H1 (cell line): ENCODE measurements at regions not wholly inside any gene's neighbourhood (a gene's known extent, or its start where the extent isn't known, plus 50 kb on each side); places are given as distances from the start of the nearest gene placed in this dataset.

ENCODE experiments used
- CTCF ChIA-PET: fragments of 300-600 bp; sonication (Branson Sonifier 250); formaldehyde crosslinking; loops from one replicate; lab custom pipeline; 2021; ENCODE audit not compliant: partially characterized antibody; lab: Charles Lee
- POLR2A ChIA-PET: fragments of 300-600 bp; sonication (Branson Sonifier 250); formaldehyde crosslinking; loops from one replicate; lab custom pipeline; 2021; ENCODE audit warnings: inconsistent platforms; ENCODE audit not compliant: partially characterized antibody; lab: Charles Lee
- DNase-seq, 2 experiments: peaks; one replicate each; pipeline versions ENCODE4 v3.0.0 to v3.0.0-alpha.2; 2010 to 2022; ENCODE audit warnings: low spot score in 2 of 2, low read depth in 1 of 2, mixed read lengths in 1 of 2
- FAIRE-seq: peaks from 2 replicates; lab custom pipeline; 2011; peaks lifted over from hg19 to GRCh38; lab: Jason Lieb, UNC
- H2AFZ ChIP-seq: 2 replicates; pipeline ENCODE4 v1.8.1; 2012; ENCODE audit warnings: low read length, inconsistent platforms
- H2AK5ac ChIP-seq: 2 replicates; pipeline ENCODE4 v1.6.1; 2013; ENCODE audit warnings: low read depth, low read length
- H2BK120ac ChIP-seq: replicated peaks from 2 replicates; pipeline ENCODE3; 2013; ENCODE audit warnings: low read depth, low read length, inconsistent platforms
- H2BK12ac ChIP-seq: 2 replicates; pipeline ENCODE4 v1.6.1; 2013; ENCODE audit warnings: low read depth, low read length
- H2BK15ac ChIP-seq: 2 replicates; pipeline ENCODE4 v1.6.1; 2013; ENCODE audit warnings: low read length
- H2BK20ac ChIP-seq: 2 replicates; pipeline ENCODE4 v1.6.1; 2013; ENCODE audit warnings: low read length
- H2BK5ac ChIP-seq: 2 replicates; pipeline ENCODE4 v1.6.1; 2013; ENCODE audit warnings: low read depth, low read length
- H3K14ac ChIP-seq: 2 replicates; pipeline ENCODE4 v1.6.1; 2013; ENCODE audit warnings: inconsistent platforms; ENCODE audit not compliant: insufficient read length
- H3K18ac ChIP-seq: 2 replicates; pipeline ENCODE4 v1.6.1; 2013; ENCODE audit warnings: low read length; ENCODE audit errors: extremely low read depth
- H3K23ac ChIP-seq: 2 replicates; pipeline ENCODE4 v1.6.1; 2013; ENCODE audit warnings: inconsistent platforms; ENCODE audit not compliant: insufficient read length
- H3K23me2 ChIP-seq: 2 replicates; pipeline ENCODE4 v1.6.1; 2013; ENCODE audit warnings: low read depth, low read length
- H3K27ac ChIP-seq: 2 replicates; pipeline ENCODE4 v1.6.1; 2011; ENCODE audit warnings: low read depth, low read length, inconsistent platforms
- H3K27me3 ChIP-seq, 4 experiments: replicated peaks in 1 of 4; 1 replicate in 1 of 4; 2 replicates in 3 of 4; pipeline versions ENCODE4 v1.6.1 to v1.8.1; 2011 to 2013; ENCODE audit warnings: low read length in 3 of 4, mild to moderate bottlenecking in 3 of 4, inconsistent platforms in 2 of 4, mixed read lengths in 2 of 4, moderate library complexity in 1 of 4; ENCODE audit not compliant: control insufficient read depth in 3 of 4, insufficient read depth in 3 of 4; ENCODE audit errors: extremely low read depth in 1 of 4
- H3K36me3 ChIP-seq, 4 experiments: 2 replicates each; pipeline versions ENCODE4 v1.6.1 to v1.8.1; 2011 to 2013; ENCODE audit warnings: mild to moderate bottlenecking in 4 of 4, low read length in 3 of 4, moderate library complexity in 2 of 4, control low read depth in 1 of 4, inconsistent platforms in 1 of 4; ENCODE audit not compliant: insufficient read depth in 4 of 4, control insufficient read depth in 2 of 4
- H3K4ac ChIP-seq: replicated peaks from 2 replicates; pipeline ENCODE3; 2013; ENCODE audit warnings: low read length, low read depth, mixed read lengths, inconsistent platforms; ENCODE audit not compliant: insufficient read length
- H3K4me1 ChIP-seq, 4 experiments: replicated peaks in 1 of 4; 1 replicate in 1 of 4; 2 replicates in 3 of 4; pipeline versions ENCODE4 v1.6.1 to v1.8.1; 2011 to 2013; ENCODE audit warnings: low read length in 3 of 4, inconsistent platforms in 2 of 4, mixed read lengths in 1 of 4; ENCODE audit not compliant: insufficient read depth in 4 of 4, control insufficient read depth in 3 of 4
- H3K4me2 ChIP-seq, 2 experiments: 2 replicates each; pipeline versions ENCODE4 v1.6.1 to v1.8.1; 2011 to 2013; ENCODE audit warnings: low read depth in 2 of 2, low read length in 2 of 2, control low read depth in 1 of 2, inconsistent platforms in 1 of 2, mild to moderate bottlenecking in 1 of 2; ENCODE audit not compliant: insufficient read depth in 1 of 2
- H3K4me3 ChIP-seq, 4 experiments: fragments of 200-600, 300-600 bp in 1 of 4; sonication (generic), shearing (Covaris generic), sonication (Bioruptor Twin) in 1 of 4; 2 replicates each; pipeline versions ENCODE4 v1.5.1 to v1.8.1; 2011 to 2016; ENCODE audit warnings: low read length in 4 of 4, low read depth in 3 of 4, control low read depth in 2 of 4, inconsistent platforms in 2 of 4, mild to moderate bottlenecking in 2 of 4, mixed read lengths in 1 of 4, moderate library complexity in 1 of 4; ENCODE audit not compliant: insufficient read depth in 2 of 4; ENCODE audit errors: extremely low read depth in 1 of 4
- H3K56ac ChIP-seq: replicated peaks from 2 replicates; pipeline ENCODE3; 2013; ENCODE audit warnings: low read depth, mild to moderate bottlenecking, mixed read lengths, low read length, inconsistent platforms; ENCODE audit not compliant: insufficient read length
- H3K79me1 ChIP-seq: 2 replicates; pipeline ENCODE4 v1.6.1; 2013; ENCODE audit warnings: low read depth, low read length, control low read depth
- H3K79me2 ChIP-seq, 2 experiments: 2 replicates each; pipeline versions ENCODE4 v1.6.1 to v1.8.1; 2012 to 2013; ENCODE audit warnings: low read length in 2 of 2, mild to moderate bottlenecking in 2 of 2, inconsistent platforms in 1 of 2; ENCODE audit not compliant: insufficient read depth in 2 of 2, control insufficient read depth in 1 of 2
- H3K9ac ChIP-seq, 4 experiments: replicated peaks in 1 of 4; 1 replicate in 1 of 4; 2 replicates in 3 of 4; pipeline versions ENCODE4 v1.6.1 to v1.8.1; 2011 to 2013; ENCODE audit warnings: low read depth in 3 of 4, low read length in 3 of 4, control low read depth in 2 of 4, mild to moderate bottlenecking in 2 of 4, moderate library complexity in 2 of 4, inconsistent platforms in 1 of 4; ENCODE audit errors: extremely low read depth in 1 of 4
- H3K9me3 ChIP-seq, 2 experiments: 2 replicates each; pipeline versions ENCODE4 v1.6.1 to v1.8.1; 2012 to 2013; ENCODE audit warnings: mild to moderate bottlenecking in 2 of 2, moderate library complexity in 2 of 2, control low read depth in 1 of 2, inconsistent platforms in 1 of 2, low read depth in 1 of 2, low read length in 1 of 2, mixed read lengths in 1 of 2; ENCODE audit not compliant: insufficient read depth in 2 of 2
- H4K20me1 ChIP-seq, 2 experiments: replicated peaks in 1 of 2; 2 replicates each; pipeline versions ENCODE3 to v1.8.1; 2011 to 2013; ENCODE audit warnings: inconsistent platforms in 2 of 2, low read length in 2 of 2, mild to moderate bottlenecking in 1 of 2; ENCODE audit not compliant: insufficient read depth in 2 of 2, control insufficient read depth in 1 of 2
- H4K5ac ChIP-seq: 2 replicates; pipeline ENCODE4 v1.6.1; 2013; ENCODE audit warnings: low read length, low read depth, mixed read lengths, inconsistent platforms; ENCODE audit not compliant: insufficient read length
- H4K8ac ChIP-seq: 2 replicates; pipeline ENCODE4 v1.8.0; 2013; ENCODE audit warnings: mild to moderate bottlenecking, moderate library complexity, low read length, inconsistent platforms; ENCODE audit not compliant: insufficient read depth; ENCODE audit errors: extremely low read depth
- H4K91ac ChIP-seq: replicated peaks from 2 replicates; pipeline ENCODE3; 2013; ENCODE audit warnings: low read length, mixed read lengths, inconsistent platforms; ENCODE audit not compliant: insufficient read length
- BRCA1 ChIP-seq: IDR thresholded peaks from 2 replicates; pipeline ENCODE4 v1.6.1; 2012; ENCODE audit warnings: low read depth, low read length, improper control_type of control experiment
- CEBPB ChIP-seq: IDR thresholded peaks from 2 replicates; pipeline ENCODE4 v1.6.1; 2012; ENCODE audit warnings: low read depth, low read length
- CHD2 ChIP-seq: IDR thresholded peaks from 2 replicates; pipeline ENCODE4 v1.6.1; 2012; ENCODE audit warnings: low read length, improper control_type of control experiment
- EZH2 ChIP-seq: fragments of 200-600 bp; sonication (generic); IDR thresholded peaks from 2 replicates; pipeline ENCODE4 v1.7.1; 2012; ENCODE audit warnings: low read depth, mild to moderate bottlenecking, moderate library complexity, low read length, inconsistent platforms; ENCODE audit not compliant: severe bottlenecking
- GABPA ChIP-seq: IDR thresholded peaks from 2 replicates; pipeline ENCODE4 v1.6.1; 2011; ENCODE audit warnings: mild to moderate bottlenecking, low read length, moderate library complexity, borderline replicate concordance; ENCODE audit not compliant: insufficient read depth
- JUN ChIP-seq: IDR thresholded peaks from 2 replicates; pipeline ENCODE4 v1.6.1; 2011; ENCODE audit warnings: low read depth, mild to moderate bottlenecking, improper control_type of control experiment, low read length
- JUND ChIP-seq: IDR thresholded peaks from 2 replicates; pipeline ENCODE4 v1.6.1; 2011; ENCODE audit warnings: mild to moderate bottlenecking, improper control_type of control experiment, low read length
- KDM1A ChIP-seq: fragments of 200-600, 300-600 bp; sonication (generic); IDR thresholded peaks from 2 replicates; pipeline ENCODE4 v1.7.1; 2016; ENCODE audit warnings: mild to moderate bottlenecking, low read length, borderline replicate concordance
- KDM4A ChIP-seq: IDR thresholded peaks from one replicate; pipeline ENCODE4 v1.7.1; 2012; ENCODE audit warnings: low read depth, mild to moderate bottlenecking, moderate library complexity, low read length, inconsistent platforms; ENCODE audit not compliant: severe bottlenecking
- NRF1 ChIP-seq: IDR thresholded peaks from 2 replicates; pipeline ENCODE4 v1.6.1; 2011; ENCODE audit warnings: mild to moderate bottlenecking, low read depth, low read length, improper control_type of control experiment
- RBBP5 ChIP-seq: IDR thresholded peaks from 2 replicates; pipeline ENCODE4 v1.7.1; 2012; ENCODE audit warnings: low read depth, mild to moderate bottlenecking, inconsistent platforms, low read length, moderate library complexity, borderline replicate concordance
- TCF12 ChIP-seq: IDR thresholded peaks from 2 replicates; pipeline ENCODE4 v1.6.1; 2011; ENCODE audit warnings: low read depth, mild to moderate bottlenecking, low read length
- WGBS, 2 experiments: shearing (Covaris generic) in 1 of 2; methylation state at CpG; one replicate each; pipeline versions ENCODE4 v1.1.6 to v1.1.7; 2013 to 2015; ENCODE audit warnings: low lambda C conversion rate in 2 of 2, mixed read lengths in 2 of 2, inconsistent platforms in 1 of 2, low coverage in 1 of 2, missing lambda C conversion rate in 1 of 2; ENCODE audit not compliant: insufficient replicate concordance in 2 of 2, insufficient coverage in 1 of 2, insufficient read length in 1 of 2; ENCODE audit errors: extremely low coverage in 1 of 2, missing lambda C conversion rate in 1 of 2; 5-methylcytosine and 5-hydroxymethylcytosine counted together
- TF ChIP-seq, protein P1 (sequence below): IDR thresholded peaks from 2 replicates; pipeline ENCODE4 v1.6.1; 2012; ENCODE audit warnings: low read length, inconsistent platforms

DNA sequence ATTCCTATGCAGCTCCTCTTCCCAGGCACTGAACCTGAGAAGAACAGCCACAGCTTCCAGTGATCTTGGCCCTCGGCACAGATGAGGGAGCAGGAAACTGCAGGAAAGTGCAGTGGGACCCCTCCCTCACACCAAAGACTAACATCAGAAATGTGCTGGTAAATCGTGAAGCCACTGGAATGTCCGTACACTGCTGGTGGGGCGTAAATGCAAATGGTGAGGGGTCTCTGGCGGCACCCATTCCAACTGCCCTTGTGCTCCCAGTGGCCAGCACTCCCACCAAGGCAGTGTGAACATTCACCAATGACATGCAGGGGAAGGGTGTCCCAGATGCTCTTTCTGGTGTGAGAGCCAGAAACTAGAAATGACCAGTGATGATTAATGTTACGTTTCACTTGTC, 574.0 kb downstream of the BRD1 start:
- Histone ChIP-seq H3K4me3 (no peak overlapping the region), H4K91ac (no peak overlapping the region), H3K36me3 (no peaks in the 10 kb centered on the region), H3K56ac (no peak overlapping the region), H3K9ac (no peak overlapping the region), H3K4me2 (no peak overlapping the region), H3K79me1 (no peaks in the 10 kb centered on the region), H4K8ac (no peak overlapping the region), H2BK120ac (no peak overlapping the region), H3K9me3 (peaks cover 5% of the 10 kb centered on the region in 2 experiments; a peak in 2 of 4 replicates), H3K4me1 (no peaks in the 10 kb centered on the region), H2BK12ac (no peak overlapping the region), H3K23me2 (no peaks in the 10 kb centered on the region), H2BK5ac (no peak overlapping the region), H3K14ac (no peak overlapping the region), H2AFZ (no peak overlapping the region), H3K18ac (no peak overlapping the region), H4K20me1 (no peaks in the 10 kb centered on the region), H3K79me2 (no peaks in the 10 kb centered on the region), H3K23ac (no peak overlapping the region), H2BK15ac (no peak overlapping the region), H3K27ac (no peak overlapping the region), H2AK5ac (no peak overlapping the region), H4K5ac (no peak overlapping the region), H3K27me3 (no peaks in the 10 kb centered on the region), H2BK20ac (no peak overlapping the region), H3K4ac (no peak overlapping the region)
- TF ChIP-seq RBBP5 (no peak), NRF1 (no peak), KDM1A (no peak), TCF12 (no peak), CEBPB (no peak), KDM4A (no peak), GABPA (no peak), BRCA1 (no peak), JUN (no peak), CHD2 (no peak), JUND (no peak), EZH2 (no peak)
- TF ChIP-seq, protein P1, sequence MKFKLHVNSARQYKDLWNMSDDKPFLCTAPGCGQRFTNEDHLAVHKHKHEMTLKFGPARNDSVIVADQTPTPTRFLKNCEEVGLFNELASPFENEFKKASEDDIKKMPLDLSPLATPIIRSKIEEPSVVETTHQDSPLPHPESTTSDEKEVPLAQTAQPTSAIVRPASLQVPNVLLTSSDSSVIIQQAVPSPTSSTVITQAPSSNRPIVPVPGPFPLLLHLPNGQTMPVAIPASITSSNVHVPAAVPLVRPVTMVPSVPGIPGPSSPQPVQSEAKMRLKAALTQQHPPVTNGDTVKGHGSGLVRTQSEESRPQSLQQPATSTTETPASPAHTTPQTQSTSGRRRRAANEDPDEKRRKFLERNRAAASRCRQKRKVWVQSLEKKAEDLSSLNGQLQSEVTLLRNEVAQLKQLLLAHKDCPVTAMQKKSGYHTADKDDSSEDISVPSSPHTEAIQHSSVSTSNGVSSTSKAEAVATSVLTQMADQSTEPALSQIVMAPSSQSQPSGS, result no peak
- CTCF ChIA-PET, result interaction anchor here (1.0 kb wide), 1 partner anchor 52 kb away, joined by 4 read pairs; no protein-coding TSS in a partner anchor
- POLR2A ChIA-PET, result no interaction called here
- WGBS, 2 experiments, result 99% methylated on average over 6 of the region's 6 CpGs; no CpG with 5 or more reads in 1 of the 2 experiments
- no peak for FAIRE-seq
- no peak for DNase-seq
